ENCODE measurements at regions not wholly inside any gene's neighbourhood (a gene's known extent, or its start where the extent isn't known, plus 50 kb on each side); places are given as distances from the start of the nearest gene placed in this dataset.

DNA sequence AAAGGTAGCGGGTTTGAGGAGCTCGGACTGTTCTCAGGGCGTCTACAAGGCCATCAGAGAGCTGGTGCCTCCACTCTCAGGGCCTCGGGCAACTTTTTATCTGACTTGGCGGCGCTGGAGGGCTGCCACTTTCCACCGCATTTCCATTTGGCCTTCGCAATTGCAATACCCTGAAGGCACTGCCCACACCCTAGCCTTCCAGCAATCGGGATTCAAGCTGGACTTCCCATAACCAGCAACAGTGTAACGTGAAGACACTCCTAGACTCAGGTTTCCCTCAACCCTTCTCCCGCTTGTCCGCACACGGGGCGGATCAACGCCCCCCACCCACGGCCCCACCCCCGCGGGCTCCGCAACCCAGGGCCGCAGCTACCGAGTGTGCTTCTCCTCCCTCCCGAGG lies 50.2 kb upstream of the BCOR start:
- Histone ChIP-seq H3K4me3 (ENCODE audit: low read depth in 2 of 2, low read length in 1 of 2) (no peak overlapping the region), H4K20me1 (ENCODE audit: insufficient read depth) (no peaks in the 10 kb centered on the region), H3K9ac (no peak overlapping the region), H3F3A (replicated peaks; ENCODE audit: insufficient read depth) (no peaks in the 10 kb centered on the region), H3K27me3 (ENCODE audit: insufficient read depth) (peaks cover 48% of the 10 kb centered on the region; the same call in 1 of the 2 replicates), H3K79me2 (ENCODE audit: insufficient read depth) (no peaks in the 10 kb centered on the region), H3K27ac (ENCODE audit: low read depth in 2 of 2, low read length in 1 of 2) (peak overlapping the region in 1 of 2 experiments; percentile 75; a peak in 2 of 4 replicates), H2AFZ (ENCODE audit: low read depth) (no peak overlapping the region), H3K9me3 (no peaks in the 10 kb centered on the region), H3K36me3 (replicated peaks in 1 of 2; ENCODE audit: control insufficient read depth in 1 of 2, insufficient read depth in 2 of 2, low read length in 1 of 2) (peaks cover 0 to 3% of the 10 kb centered on the region in 2 experiments), H3K4me2 (no peak overlapping the region), H3K4me1 (ENCODE audit: control insufficient read depth in 1 of 2, insufficient read depth in 2 of 2, low read depth in 1 of 2, low read length in 1 of 2) (peaks cover 0 to 39% of the 10 kb centered on the region in 2 experiments; a peak in 2 of 4 replicates), H3K9me2 (no peaks in the 10 kb centered on the region)
- TF ChIP-seq YY1 (IDR thresholded peaks at IDR 0.05; ENCODE audit: low read depth) (no peak), CHD2 (IDR thresholded peaks at IDR 0.05; ENCODE audit: low read length, partially characterized antibody) (no peak), RAD21 (IDR thresholded peaks at IDR 0.05; ENCODE audit: low read length) (no peak), FOXM1 (IDR thresholded peaks at IDR 0.05; ENCODE audit: low read depth) (no peak), SIN3A (IDR thresholded peaks at IDR 0.05; ENCODE audit: borderline replicate concordance, low read depth, low read length) (no peak), IRF3 (IDR thresholded peaks at IDR 0.05; ENCODE audit: low read depth, low read length) (no peak), RFX5 (IDR thresholded peaks at IDR 0.05; ENCODE audit: low read length) (no peak), GATA2 (CRISPR knock-in tag; IDR thresholded peaks at IDR 0.05) (no peak), FOXJ3 (CRISPR knock-in tag; IDR thresholded peaks at IDR 0.05) (no peak), EZH2phosphoT487 (IDR thresholded peaks at IDR 0.05; ENCODE audit: borderline replicate concordance, low read depth) (no peak), RXRA (IDR thresholded peaks at IDR 0.05; ENCODE audit: borderline replicate concordance, low read depth) (no peak), TEAD4 (IDR thresholded peaks at IDR 0.05; ENCODE audit: borderline replicate concordance, insufficient read depth) (no peak), RCOR1 (IDR thresholded peaks at IDR 0.05; ENCODE audit: low read length) (no peak), ELF1 (IDR thresholded peaks at IDR 0.05) (no peak), SMC3 (IDR thresholded peaks at IDR 0.05; ENCODE audit: low read depth, low read length) (no peak), TCF12 (IDR thresholded peaks at IDR 0.05) (no peak), MXI1 (IDR thresholded peaks at IDR 0.05; ENCODE audit: low read depth, low read length) (no peak)
- TF ChIP-seq, protein P1, sequence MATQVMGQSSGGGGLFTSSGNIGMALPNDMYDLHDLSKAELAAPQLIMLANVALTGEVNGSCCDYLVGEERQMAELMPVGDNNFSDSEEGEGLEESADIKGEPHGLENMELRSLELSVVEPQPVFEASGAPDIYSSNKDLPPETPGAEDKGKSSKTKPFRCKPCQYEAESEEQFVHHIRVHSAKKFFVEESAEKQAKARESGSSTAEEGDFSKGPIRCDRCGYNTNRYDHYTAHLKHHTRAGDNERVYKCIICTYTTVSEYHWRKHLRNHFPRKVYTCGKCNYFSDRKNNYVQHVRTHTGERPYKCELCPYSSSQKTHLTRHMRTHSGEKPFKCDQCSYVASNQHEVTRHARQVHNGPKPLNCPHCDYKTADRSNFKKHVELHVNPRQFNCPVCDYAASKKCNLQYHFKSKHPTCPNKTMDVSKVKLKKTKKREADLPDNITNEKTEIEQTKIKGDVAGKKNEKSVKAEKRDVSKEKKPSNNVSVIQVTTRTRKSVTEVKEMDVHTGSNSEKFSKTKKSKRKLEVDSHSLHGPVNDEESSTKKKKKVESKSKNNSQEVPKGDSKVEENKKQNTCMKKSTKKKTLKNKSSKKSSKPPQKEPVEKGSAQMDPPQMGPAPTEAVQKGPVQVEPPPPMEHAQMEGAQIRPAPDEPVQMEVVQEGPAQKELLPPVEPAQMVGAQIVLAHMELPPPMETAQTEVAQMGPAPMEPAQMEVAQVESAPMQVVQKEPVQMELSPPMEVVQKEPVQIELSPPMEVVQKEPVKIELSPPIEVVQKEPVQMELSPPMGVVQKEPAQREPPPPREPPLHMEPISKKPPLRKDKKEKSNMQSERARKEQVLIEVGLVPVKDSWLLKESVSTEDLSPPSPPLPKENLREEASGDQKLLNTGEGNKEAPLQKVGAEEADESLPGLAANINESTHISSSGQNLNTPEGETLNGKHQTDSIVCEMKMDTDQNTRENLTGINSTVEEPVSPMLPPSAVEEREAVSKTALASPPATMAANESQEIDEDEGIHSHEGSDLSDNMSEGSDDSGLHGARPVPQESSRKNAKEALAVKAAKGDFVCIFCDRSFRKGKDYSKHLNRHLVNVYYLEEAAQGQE (IDR thresholded peaks at IDR 0.05; ENCODE audit: low read depth, low read length) = no peak
- DNase-seq = no peak
- ChIA-PET POLR2A (no interaction called here), CTCF (no interaction called here)
- WGBS (ENCODE audit: low lambda C conversion rate) = 55% methylated on average over 22 of the region's 22 CpGs

Small RNA genes lying in the stretch of these regions (small RNA-seq; reads per million reads assigned to genes)
- gene RF00019 = 0 reads per million in 7 experiments

Measured in SK-N-SH (cell line).